Psoas muscle (tissue), 7 donors: ENCODE measurements at regions not wholly inside any gene's neighbourhood (a gene's known extent, or its start where the extent isn't known, plus 50 kb on each side); places are given as distances from the start of the nearest gene placed in this dataset.
"Not testable (repeated sequence)": the region's sequence is repeated elsewhere in the genome, so short reads cannot be mapped to it uniquely, and the experiment has no call there.

ENCODE experiments used
- ATAC-seq, 4 donors: fragments of 200-7000 bp; cut with Tn5 transposase; one replicate each; pipeline ENCODE4 v1.9.1; 2020; ENCODE audit warnings: moderate library complexity in 3 of 4, mild to moderate bottlenecking in 2 of 4
- DNase-seq, 2 donors: peaks; one replicate each; pipeline ENCODE4 v3.0.0-alpha.2; 2020
- H3K27ac ChIP-seq: fragments of 200-600 bp; one replicate; pipeline ENCODE4 v1.8.0; 2022
- H3K27me3 ChIP-seq, 3 donors: fragments of 200-600 bp in 1 of 3; one replicate each; pipeline versions ENCODE4 v1.6.1 to v1.8.0; 2013 to 2022; ENCODE audit warnings: low read length in 2 of 3, mild to moderate bottlenecking in 2 of 3, moderate library complexity in 1 of 3; ENCODE audit not compliant: insufficient read depth in 3 of 3
- H3K36me3 ChIP-seq, 2 donors: fragments of 200-600 bp in 1 of 2; one replicate each; pipeline versions ENCODE4 v1.6.1 to v1.8.0; 2013 to 2022; ENCODE audit warnings: low read depth in 1 of 2, mild to moderate bottlenecking in 1 of 2, moderate library complexity in 1 of 2; ENCODE audit not compliant: insufficient read depth in 1 of 2
- H3K4me1 ChIP-seq: fragments of 200-600 bp; one replicate; pipeline ENCODE4 v1.8.0; 2022
- H3K4me3 ChIP-seq: fragments of 200-600 bp; one replicate; pipeline ENCODE4 v1.8.0; 2022; ENCODE audit warnings: mild to moderate bottlenecking
- H3K9me3 ChIP-seq: fragments of 200-600 bp; one replicate; pipeline ENCODE4 v1.8.0; 2022
- WGBS, 3 donors: extraction: QIAGEN DNeasy Blood & Tissue Kit; methylation state at CpG; one replicate each; pipeline versions ENCODE4 v1.1.6 to v1.1.7; 2013; 5-methylcytosine and 5-hydroxymethylcytosine counted together
- intact Hi-C, 2 donors: fragments of 100-400 bp; cut with DNase I; formaldehyde crosslinking; loops; one replicate each; pipeline versions ENCODE4 v1.11.0 to v1.14.2; 2022
- TF ChIP-seq, protein P1 (sequence below): fragments of 200-600 bp; IDR thresholded peaks from one replicate; pipeline ENCODE4 v1.8.0; 2022; ENCODE audit warnings: antibody characterized with exemption
- donor health status: healthy with polysubstance abuse.
- donor health status: DM: no; HTN: no; CAD: no; lungs with moderate emphysema.
- donor health status: Bipolar disorder and iron deficiency.
- donor health status: healthy.
- donor health status: DM: yes; HTN: yes; CAD: no.
- donor health status: DM: no; HTN: no; CAD: no.
- donor health status: DM: yes; HTN: yes; CAD: no.

DNA sequence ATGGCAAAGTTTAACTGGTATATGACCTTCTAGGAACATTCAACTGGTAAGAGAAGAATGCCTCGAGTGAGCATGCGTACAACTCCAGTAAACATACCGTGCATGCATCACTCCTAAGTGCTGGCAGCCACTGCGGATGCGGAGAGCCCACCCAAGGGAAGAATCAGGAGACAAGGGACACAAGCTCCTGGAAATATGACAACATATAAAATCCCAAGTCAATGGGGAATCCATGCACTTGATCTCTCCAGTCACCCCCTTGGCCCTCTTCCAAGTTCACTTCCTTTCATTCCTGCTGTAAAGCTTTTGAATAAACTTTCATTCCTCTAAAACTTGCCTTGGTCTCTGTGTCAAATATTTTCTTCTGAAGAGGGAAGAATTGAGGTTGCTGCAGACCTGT, 168.7 kb upstream of the TMCC3 start:
- WGBS, 3 donors, result 64 to 73% (median 68%) methylated on average over 5 of the region's 5 CpGs
- no peak overlapping the region for H3K27ac ChIP-seq
- H3K36me3 ChIP-seq, result no peaks in the 10 kb centered on the region
- no peak overlapping the region for H3K4me3 ChIP-seq
- no peaks in the 10 kb centered on the region for H3K4me1 ChIP-seq
- DNase-seq (no peak), ATAC-seq (no peak)
- intact Hi-C loops, result no loop called here
- peaks cover 5% of the 10 kb centered on the region for H3K9me3 ChIP-seq
- H3K27me3 ChIP-seq, result peaks cover 0 to 2% (median 0%) of the 10 kb centered on the region in 3 donors
- TF ChIP-seq, protein P1, sequence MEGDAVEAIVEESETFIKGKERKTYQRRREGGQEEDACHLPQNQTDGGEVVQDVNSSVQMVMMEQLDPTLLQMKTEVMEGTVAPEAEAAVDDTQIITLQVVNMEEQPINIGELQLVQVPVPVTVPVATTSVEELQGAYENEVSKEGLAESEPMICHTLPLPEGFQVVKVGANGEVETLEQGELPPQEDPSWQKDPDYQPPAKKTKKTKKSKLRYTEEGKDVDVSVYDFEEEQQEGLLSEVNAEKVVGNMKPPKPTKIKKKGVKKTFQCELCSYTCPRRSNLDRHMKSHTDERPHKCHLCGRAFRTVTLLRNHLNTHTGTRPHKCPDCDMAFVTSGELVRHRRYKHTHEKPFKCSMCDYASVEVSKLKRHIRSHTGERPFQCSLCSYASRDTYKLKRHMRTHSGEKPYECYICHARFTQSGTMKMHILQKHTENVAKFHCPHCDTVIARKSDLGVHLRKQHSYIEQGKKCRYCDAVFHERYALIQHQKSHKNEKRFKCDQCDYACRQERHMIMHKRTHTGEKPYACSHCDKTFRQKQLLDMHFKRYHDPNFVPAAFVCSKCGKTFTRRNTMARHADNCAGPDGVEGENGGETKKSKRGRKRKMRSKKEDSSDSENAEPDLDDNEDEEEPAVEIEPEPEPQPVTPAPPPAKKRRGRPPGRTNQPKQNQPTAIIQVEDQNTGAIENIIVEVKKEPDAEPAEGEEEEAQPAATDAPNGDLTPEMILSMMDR, result no peak

DNA sequence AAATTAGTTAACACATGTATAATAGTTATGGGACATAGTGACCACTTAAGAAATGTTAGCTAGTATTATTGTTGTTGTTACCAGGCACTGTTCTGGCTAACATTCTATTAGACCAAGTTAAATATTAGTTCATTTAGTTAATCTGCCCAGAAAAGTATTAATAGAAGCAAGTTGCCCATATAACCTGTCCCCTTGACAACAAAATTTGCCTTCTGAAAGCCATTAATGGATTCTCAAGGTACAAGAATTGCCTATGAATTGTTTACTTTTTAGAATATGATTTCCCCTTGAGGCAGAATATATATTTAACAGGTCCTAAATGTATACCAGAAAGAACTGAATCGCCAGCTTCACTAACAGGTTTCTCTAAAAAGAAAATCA, 167.3 kb upstream of the TMCC3 start:
- 82 to 98% (median 91%) methylated on average over 1 of the region's 1 CpG for WGBS, 3 donors
- intact Hi-C loops, result no loop called here
- ATAC-seq (no peak), DNase-seq (no peak)
- Histone ChIP-seq H3K27me3 (peaks cover 0 to 2% (median 0%) of the 10 kb centered on the region in 3 donors), H3K27ac (no peak overlapping the region), H3K9me3 (peaks cover 18% of the 10 kb centered on the region), H3K36me3 (no peaks in the 10 kb centered on the region), H3K4me3 (no peak overlapping the region), H3K4me1 (no peaks in the 10 kb centered on the region)
- TF ChIP-seq, protein P1, result no peak

DNA sequence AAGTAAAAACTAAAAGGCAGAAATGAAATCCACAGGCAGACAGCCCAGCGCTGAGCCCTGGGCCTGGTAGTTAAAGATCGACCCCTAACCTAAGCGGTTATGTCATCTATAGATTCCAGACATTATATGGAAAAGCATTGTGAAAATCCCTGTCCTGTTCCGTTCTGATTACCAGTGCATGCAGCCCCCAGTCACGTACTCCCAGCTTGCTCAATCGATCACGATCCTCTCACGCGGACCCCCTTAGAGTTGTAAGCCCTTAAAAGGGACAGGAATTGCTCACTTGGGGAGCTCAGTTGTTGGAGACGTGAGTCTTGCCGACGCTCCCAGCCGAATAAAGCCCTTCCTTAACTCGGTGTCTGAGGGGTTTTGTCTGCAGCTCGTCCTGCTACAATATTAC, 166.8 kb upstream of the TMCC3 start:
- H3K36me3 ChIP-seq, intact Hi-C loops, H3K27ac ChIP-seq, H3K4me1 ChIP-seq, ATAC-seq, H3K4me3 ChIP-seq, H3K27me3 ChIP-seq, DNase-seq: not testable (repeated sequence)
- WGBS, 3 donors, result 78 to 87% (median 85%) methylated on average over 15 of the region's 15 CpGs
- peaks cover 23% of the 10 kb centered on the region for H3K9me3 ChIP-seq

DNA sequence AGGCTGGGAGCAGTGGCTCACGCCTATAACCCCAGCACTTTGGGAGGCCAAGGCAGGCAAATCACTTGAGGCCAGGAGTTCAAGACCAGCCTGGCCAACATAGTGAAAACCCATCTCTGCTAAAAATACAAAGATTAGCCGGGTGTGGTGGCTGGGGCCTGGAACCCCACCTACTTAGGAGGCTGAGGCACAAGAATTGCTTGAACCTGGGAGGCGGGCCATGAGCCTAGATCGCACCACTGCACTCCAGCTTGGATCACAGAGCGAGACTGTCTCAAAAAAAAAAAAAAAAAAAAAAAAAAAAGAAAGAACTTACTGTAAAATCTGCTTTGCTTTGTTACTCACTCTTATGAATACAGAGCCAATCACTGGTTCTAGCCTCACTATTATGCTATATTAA, 166.4 kb upstream of the TMCC3 start:
- DNase-seq, H3K36me3 ChIP-seq, intact Hi-C loops, ATAC-seq, H3K27me3 ChIP-seq, H3K27ac ChIP-seq, H3K4me1 ChIP-seq, H3K4me3 ChIP-seq: not testable (repeated sequence)
- 75 to 87% (median 78%) methylated on average over 5 of the region's 5 CpGs for WGBS, 3 donors
- H3K9me3 ChIP-seq, result peaks cover 26% of the 10 kb centered on the region

DNA sequence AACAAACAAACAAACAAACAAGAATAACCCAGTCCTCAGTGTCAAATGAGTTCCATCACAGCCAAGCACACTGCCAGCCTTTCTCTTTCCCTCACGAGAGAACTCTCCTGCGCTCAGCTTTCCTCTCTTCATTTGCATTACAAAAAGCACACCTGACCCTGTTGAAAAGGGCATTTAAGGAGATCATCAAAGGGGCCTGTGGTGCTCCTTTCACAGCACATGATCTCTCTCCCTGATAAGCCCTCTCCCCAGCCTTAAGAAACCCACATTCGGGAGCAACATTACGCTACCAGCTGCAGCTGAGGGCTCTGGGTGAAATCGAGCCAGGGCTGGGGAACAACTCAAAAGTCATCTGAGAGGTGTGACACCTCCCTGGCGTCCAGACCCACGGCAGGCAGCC, 165.6 kb upstream of the TMCC3 start:
- 40 to 47% (median 42%) methylated on average over 7 of the region's 7 CpGs for WGBS, 3 donors
- Histone ChIP-seq H3K4me3 (no peak overlapping the region), H3K4me1 (no peaks in the 10 kb centered on the region), H3K9me3 (peaks cover 31% of the 10 kb centered on the region), H3K27me3 (peaks cover 0 to 2% (median 0%) of the 10 kb centered on the region in 3 donors), H3K27ac (no peak overlapping the region), H3K36me3 (no peaks in the 10 kb centered on the region)
- intact Hi-C loops, result no loop called here
- DNase-seq (no peak), ATAC-seq (no peak)
- TF ChIP-seq, protein P1, result no peak

DNA sequence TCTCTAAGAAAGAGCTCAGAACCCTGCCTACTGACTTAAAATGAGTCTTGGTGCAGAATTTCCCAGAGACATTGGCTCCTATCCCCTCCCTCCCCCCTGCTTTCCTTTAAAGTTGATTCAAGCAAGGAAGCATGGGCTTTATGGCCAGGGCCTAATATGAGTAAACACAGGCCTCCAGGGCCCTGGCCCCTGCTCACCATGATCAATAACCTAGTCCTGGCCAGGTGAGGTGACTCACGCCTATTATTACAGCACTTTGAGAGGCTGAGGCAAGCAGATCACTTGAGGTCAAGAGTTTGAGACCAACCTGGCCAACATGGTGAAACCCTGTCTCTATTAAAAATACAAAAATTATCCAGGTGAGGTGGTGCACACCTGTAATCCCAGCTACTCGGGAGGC, 165.1 kb upstream of the TMCC3 start:
- WGBS, 3 donors, result 91 to 94% (median 92%) methylated on average over 2 of the region's 2 CpGs

More for the DNA sequence above, 165.1 kb upstream of the TMCC3 start:
- DNase-seq (no peak), ATAC-seq (no peak)
- no peaks in the 10 kb centered on the region for H3K36me3 ChIP-seq
- no peak overlapping the region for H3K27ac ChIP-seq
- TF ChIP-seq, protein P1, result no peak
- H3K9me3 ChIP-seq, result peaks cover 33% of the 10 kb centered on the region
- H3K4me1 ChIP-seq, result no peaks in the 10 kb centered on the region
- intact Hi-C loops, result no loop called here
- peaks cover 0 to 2% (median 0%) of the 10 kb centered on the region in 3 donors for H3K27me3 ChIP-seq
- no peak overlapping the region for H3K4me3 ChIP-seq
